ENCODE measurements at regions not wholly inside any gene's neighbourhood (a gene's known extent, or its start where the extent isn't known, plus 50 kb on each side); places are given as distances from the start of the nearest gene placed in this dataset.
"Not testable (repeated sequence)": the region's sequence is repeated elsewhere in the genome, so short reads cannot be mapped to it uniquely, and the experiment has no call there.

GRCh38 chr5:56763711-56764466 is 51.5 kb upstream of the MAP3K1 start:
- no peak for DNase-seq

DNA sequence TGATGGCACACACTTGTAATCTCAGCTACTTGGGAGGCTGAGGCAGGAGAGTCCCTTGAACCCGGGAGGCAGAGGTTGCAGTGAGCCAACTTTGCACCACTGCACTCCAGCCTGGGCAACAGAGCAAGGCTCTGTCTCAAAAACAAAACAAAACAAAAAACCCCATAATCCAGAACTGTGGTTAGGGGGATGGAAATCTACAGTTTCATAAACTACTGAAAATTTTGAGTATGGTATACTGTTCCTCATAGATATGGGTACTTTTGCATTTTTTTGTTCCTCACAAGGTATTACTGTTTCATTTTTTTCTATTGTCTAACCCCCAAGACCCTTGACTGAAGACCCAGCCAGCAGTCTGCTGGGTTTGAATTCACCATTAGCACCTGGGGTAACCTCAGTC is 52.2 kb upstream of the MAP3K1 start:
- DNase-seq, result no peak

DNA sequence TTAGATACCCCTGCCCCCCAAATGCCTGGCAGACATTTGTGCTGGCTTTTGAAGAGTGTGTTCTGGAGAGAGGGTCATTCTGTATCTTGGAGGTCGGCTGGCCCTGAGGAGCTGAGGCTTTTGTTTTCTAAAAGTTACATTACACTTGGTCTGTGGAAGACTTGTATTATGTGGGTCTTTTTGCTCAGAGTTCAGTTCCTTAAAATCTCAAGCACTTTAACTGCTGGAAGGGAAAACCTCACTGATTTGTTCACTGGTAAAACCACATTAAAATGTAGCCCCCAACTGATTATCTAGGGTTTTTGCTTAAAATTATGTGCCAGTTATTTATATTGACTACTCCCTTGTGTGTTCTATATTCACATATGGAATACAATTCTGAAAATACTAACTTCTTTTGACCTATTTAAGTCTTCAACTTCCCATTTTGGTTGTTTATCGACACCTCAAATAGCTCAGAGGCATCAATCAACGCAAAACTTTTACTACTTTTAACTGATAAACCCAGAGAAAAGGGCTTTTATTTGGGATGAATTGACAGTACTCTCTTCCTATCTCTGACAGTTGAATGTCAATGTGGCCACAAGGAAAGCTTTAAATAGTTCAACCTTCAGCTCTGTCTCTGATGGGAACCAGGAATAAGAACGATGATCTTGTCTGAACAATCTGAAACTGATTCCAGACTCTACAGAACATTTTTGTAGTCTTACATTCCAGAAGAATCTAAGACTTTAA is 54.0 kb upstream of the MAP3K1 start:
- DNase-seq, result no peak

GRCh38 chr5:56760723-56761122 is 54.6 kb upstream of the MAP3K1 start:
- DNase-seq, result no peak

GRCh38 chr5:56759521-56760216 is 55.7 kb upstream of the MAP3K1 start:
- no peak for DNase-seq

DNA sequence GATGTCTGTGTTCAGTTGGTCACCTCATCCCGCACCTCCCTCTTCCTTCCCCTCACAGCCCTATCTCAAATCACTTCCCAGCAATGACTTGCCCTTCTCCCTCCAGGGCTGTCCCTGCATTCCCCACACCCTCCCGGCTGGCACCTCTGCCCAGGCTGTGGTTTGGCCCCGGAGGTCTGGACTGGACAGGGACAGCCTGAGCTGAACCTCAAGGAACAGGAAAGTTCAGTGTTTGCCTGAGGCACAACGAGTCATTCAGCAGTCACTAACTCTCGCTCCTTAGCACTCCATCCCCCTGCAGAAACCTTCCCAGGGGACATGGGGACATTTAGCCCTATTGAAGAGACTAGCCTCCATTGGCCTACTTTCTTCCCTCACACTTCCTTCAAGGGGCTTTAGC is 58.3 kb upstream of the MAP3K1 start:
- DNase-seq, result no peak

- no peak for DNase-seq
Measured at GRCh38 chr5:56755036-56755555, 60.3 kb upstream of the MAP3K1 start.

DNA sequence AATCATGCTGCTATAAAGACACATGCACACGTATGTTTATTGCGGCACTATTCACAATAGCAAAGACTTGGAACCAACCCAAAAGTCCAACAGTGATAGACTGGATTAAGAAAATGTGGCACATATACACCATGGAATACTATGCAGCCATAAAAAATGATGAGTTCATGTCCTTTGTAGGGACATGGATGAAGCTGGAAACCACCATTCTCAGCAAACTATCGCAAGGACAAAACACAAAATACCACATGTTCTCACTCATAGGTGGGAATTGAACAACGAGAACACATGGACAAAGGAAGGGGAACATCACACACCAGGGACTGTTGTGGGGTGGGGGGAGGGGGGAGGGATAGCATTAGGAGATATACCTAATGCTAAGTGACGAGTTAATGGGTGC is 61.8 kb upstream of the MAP3K1 start:
- not testable (repeated sequence) for DNase-seq

DNA sequence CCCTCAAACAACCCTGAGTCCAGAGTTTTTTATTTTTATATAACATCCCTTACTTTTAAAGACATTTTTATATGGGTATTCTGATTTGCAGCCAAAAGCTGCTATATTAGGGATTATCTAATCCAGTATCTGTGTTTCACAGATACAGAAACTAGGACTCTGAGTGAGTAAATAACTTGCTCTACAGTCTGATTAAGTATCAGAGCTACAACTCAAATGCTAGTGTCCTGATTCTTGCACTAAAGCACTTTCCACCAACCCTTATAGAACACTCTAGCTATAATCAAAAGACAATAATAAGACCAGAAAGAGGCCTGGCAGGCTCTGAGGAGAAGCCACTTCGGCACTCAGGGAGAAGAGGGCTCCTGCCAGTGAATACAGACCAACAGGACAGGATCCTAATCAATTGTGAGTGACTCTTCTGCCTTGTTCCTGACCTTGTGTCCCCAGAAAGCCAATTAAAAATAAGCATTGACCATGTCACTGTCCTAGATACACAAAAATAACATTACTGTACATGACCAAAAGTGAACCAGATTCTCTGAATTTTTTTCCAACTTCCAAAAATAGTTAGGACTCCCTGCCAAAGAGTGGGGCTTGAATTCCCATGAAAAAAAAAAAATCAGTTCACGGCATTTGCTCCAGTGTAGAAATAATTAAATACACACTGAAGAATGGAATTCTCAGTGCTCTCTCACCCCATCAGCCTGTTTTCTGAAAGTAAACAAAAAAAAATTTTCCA is 63.6 kb upstream of the MAP3K1 start:
- no peak for DNase-seq

DNA sequence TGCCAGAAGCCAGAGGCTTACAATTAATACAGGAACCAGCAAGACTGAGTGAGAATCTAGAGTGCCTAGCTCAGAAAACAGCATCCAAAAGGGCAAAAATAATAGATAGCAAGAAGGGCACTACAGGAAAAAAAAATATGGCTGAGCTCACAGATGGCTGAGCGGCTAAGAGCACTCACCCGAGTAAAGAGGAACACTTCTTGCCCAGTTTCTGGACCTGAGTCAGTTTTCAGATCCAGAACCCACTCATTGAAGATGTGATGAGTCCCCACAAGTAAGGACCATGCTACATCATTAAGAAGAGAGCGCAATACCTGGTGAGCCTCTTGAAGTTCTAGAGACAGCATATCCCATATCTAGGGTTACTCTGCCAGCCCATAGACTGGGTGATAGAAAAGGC is 65.5 kb upstream of the MAP3K1 start:
- no peak for DNase-seq

DNA sequence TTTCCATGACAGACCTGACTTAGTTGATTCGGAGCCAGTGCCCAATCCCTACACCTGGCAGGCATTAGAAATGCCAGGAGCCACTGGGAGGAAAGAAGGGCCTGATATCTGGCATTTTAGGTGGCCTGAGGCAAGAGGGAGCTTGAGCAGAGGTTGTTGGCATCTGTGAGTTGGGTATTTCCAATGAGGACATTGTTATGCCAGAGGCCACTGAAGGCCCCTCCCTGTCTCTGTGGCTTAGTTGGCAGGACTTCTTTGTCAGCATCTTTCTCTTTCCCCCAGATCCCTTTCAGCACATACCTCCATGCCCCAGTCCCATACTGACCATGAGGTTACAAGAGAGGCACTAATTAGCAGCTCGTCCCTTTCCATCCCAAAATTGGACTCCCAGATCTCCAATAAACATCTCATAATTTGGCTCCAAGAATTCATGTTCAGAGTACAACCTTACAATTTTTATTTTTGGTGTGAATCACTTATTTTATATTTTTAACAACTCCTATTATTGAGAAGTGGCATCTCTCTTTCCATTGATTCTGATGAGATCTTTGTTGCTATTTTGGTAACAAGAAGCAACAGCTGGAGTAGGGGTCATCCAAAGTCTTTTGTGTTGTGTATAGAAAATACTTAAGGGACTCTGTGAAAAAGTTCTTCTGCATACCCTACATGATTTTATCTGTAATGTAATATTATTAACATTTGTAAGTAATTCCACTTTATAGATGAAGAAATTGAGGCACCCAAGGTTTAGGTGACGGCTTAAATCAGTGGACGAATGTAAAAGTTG is 68.6 kb upstream of the MAP3K1 start:
- no peak for DNase-seq

DNA sequence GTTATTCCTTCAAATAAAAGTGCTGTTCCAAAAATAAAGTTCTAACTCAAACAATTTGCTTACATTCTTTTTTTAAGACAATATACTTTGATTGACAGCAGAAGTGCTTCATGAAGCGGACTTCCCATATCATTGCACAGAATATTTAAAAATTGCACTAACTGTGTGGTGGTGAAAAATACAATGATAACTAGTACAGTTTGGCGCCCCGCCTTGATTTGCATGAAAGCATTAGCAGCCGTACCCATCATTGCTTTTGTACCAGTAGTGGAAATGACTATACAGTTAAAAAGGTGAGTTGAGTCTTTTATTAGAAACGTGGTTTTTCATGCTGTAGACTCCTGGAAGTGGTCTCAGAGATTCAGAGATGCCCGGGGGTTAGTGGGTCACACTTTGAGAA is 69.5 kb upstream of the MAP3K1 start:
- DNase-seq, result no peak

GRCh38 chr5:56740868-56741267 is 74.5 kb upstream of the MAP3K1 start:
- no peak for DNase-seq

GRCh38 chr5:56739990-56740389 is 75.4 kb upstream of the MAP3K1 start:
- no peak for DNase-seq

GRCh38 chr5:56737951-56738606 is 77.3 kb upstream of the MAP3K1 start:
- DNase-seq, result no peak

- no peak for DNase-seq
Measured at GRCh38 chr5:56737002-56737621, 78.2 kb upstream of the MAP3K1 start.

- no peak for DNase-seq
Measured at GRCh38 chr5:56735849-56736641, 79.3 kb upstream of the MAP3K1 start.

DNA sequence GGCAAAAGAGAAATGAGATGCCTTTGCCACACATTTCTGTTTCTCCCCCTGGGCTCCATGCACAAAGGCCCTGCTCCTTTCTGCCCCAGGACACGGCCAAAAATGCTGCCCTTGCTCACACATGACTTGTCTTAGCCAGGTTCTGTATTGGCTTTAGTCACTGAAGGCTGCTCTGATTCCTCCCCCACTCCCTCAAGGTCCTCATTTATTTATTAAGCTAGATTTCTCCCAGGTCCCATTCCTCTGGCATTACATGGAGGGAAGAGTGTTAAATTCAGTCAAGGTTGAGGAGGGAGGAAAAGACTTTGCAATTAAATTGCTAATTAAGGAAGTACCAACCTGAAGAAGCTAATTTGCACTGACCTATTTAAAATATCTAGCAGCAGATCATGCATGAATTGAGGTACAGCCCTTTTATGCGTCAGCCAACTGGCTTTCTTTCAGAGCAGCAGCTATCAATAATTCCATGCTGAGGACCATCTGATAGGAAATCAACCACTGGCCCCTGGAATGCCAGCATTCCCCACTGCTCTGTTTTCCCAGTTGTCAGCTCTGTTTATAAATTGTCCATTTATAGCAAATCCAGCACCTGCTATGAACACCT is 81.2 kb upstream of the MAP3K1 start:
- DNase-seq, result no peak

DNA sequence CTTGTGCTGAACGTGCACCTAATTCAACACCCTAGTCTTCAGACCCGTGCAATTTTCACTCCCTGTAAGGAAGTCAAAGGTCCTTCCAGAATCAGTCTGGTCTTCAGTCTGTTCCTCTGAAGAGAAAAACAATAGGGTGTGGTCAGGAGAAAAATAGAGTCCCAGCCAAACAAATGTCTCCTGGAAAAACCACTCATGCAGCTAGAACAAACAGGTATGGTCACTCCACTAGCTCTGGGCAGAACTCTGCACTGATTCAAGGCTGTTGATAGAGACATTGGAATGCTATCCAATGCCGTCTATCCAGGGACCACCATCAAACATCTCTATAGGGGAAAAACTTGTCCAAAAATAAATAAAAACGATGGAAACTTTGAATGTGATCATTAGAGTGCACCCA is 81.8 kb upstream of the MAP3K1 start:
- DNase-seq, result no peak

DNA sequence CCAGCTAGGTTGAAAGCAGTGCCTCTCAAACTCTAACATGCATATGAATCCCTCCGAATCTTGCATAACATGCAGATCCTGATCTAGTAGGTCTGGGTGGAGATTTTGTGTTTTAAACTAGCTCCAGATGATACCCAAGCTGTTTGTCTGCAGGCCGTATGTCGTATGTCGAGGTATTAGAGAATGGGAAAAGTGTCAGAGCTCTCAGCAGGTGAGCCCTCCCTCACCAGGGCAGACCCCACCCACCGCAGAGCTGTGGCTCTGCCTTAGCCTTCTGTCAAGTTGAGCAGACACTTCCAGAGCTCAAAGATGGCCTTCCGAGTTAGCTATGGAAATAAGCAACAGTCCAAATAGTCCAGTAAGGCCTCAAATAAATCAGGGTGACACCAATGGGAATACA is 83.2 kb upstream of the MAP3K1 start:
- no peak for DNase-seq

Data from activated CD4-positive, CD25-positive, alpha-beta regulatory T cell treated with anti-CD3 and anti-CD28 coated beads, Interleukin-2, amount 50 U/mL, for 72 hours (primary cell).